RWPE1 (cell line): ENCODE measurements at regions not wholly inside any gene's neighbourhood (a gene's known extent, or its start where the extent isn't known, plus 50 kb on each side); places are given as distances from the start of the nearest gene placed in this dataset.

Source experiments
- CTCF ChIA-PET: fragments of 350-600 bp; sonication (Branson Sonifier 250); formaldehyde crosslinking; extraction: SDS; loops from one replicate; lab custom pipeline; 2021; lab: Yijun Ruan, JAX
- POLR2A ChIA-PET: fragments of 400-600 bp; formaldehyde crosslinking; extraction: SDS; loops from one replicate; lab custom pipeline; 2020; ENCODE audit warnings: antibody characterized with exemption; ENCODE audit not compliant: low non-redundant PET; lab: Yijun Ruan, JAX
- DNase-seq: peaks from one replicate; pipeline ENCODE4 v3.0.0; 2012; ENCODE audit warnings: low spot score
- H3K27ac ChIP-seq: fragments of 450-650 bp; 2 replicates; pipeline ENCODE4 v1.5.1; 2017
- TF ChIP-seq, protein P1 (sequence below): fragments of 450-650 bp; conservative IDR thresholded peaks from 2 replicates; pipeline ENCODE4 v1.5.1; 2017; ENCODE audit warnings: low read depth, mild to moderate bottlenecking

DNA sequence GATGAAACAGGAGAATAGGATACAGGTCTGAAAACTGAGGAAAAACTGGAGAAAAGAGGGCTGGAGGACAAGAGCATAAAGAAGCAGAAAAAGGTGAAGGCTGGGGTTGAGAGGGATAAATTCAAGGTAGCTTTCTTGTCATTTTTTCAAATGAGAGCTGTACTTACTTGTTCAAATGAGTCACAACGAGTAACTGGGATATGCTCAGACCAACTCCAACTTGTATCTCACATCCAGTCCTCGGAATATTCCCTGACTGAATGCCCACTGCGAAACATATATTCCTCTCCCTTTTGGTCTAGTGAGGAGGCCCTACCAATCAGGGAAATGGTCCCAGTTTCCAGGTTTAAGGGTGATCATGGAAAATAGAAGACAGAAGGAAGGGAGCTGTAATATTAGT is 343.4 kb downstream of the HHIPL2 start:
- no peak for DNase-seq
- H3K27ac ChIP-seq = no peak overlapping the region
- ChIA-PET CTCF (no interaction called here), POLR2A (no interaction called here)
- TF ChIP-seq, protein P1, sequence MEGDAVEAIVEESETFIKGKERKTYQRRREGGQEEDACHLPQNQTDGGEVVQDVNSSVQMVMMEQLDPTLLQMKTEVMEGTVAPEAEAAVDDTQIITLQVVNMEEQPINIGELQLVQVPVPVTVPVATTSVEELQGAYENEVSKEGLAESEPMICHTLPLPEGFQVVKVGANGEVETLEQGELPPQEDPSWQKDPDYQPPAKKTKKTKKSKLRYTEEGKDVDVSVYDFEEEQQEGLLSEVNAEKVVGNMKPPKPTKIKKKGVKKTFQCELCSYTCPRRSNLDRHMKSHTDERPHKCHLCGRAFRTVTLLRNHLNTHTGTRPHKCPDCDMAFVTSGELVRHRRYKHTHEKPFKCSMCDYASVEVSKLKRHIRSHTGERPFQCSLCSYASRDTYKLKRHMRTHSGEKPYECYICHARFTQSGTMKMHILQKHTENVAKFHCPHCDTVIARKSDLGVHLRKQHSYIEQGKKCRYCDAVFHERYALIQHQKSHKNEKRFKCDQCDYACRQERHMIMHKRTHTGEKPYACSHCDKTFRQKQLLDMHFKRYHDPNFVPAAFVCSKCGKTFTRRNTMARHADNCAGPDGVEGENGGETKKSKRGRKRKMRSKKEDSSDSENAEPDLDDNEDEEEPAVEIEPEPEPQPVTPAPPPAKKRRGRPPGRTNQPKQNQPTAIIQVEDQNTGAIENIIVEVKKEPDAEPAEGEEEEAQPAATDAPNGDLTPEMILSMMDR = no peak

DNA sequence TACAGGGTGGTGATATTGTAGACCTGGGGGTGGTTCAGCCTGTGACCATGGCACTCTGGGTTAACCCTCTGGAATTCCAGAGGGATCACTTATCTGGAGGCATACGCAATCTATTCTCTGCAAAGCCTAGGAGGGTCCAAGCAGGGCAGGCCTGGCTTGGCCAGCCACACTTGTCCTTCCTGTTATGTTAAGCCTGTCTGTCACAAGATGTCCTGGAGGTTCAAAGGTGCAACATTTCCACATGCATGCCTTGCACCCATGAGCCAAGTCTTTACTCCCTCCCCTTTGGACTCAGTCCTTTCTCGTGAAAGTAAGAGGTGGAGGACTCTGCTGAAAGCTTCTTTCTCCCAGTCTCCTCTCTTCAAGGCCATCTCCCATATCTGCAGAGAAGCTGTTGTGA is 345.1 kb downstream of the HHIPL2 start:
- no peak overlapping the region for H3K27ac ChIP-seq
- TF ChIP-seq, protein P1 = no peak
- no peak for DNase-seq
- CTCF ChIA-PET = no interaction called here
- POLR2A ChIA-PET = no interaction called here

DNA sequence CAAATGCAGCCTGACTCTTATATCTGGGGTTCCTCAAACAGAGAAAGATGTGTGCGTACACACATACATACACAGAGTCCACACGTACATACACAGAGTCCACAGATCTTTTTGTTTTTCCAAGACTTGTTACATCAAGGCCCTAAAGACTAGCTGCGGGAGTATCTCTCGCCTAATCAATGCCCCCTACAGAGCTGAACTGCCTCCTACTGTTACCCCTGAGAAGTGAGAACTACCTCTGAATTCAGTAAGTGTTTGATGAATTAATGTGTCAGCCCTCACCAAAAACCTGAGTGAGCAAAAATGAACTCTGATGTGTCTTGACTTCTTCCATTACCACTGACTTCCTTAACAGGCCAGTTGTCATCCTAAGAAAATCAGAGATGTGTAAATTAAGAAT is 351.2 kb downstream of the HHIPL2 start:
- POLR2A ChIA-PET = interaction anchor here (0.6 kb wide), 1 partner anchor 42 kb away, joined by 3 read pairs; no protein-coding TSS in a partner anchor
- DNase-seq = no peak
- CTCF ChIA-PET = no interaction called here
- H3K27ac ChIP-seq = no peak overlapping the region
- TF ChIP-seq, protein P1 = no peak

DNA sequence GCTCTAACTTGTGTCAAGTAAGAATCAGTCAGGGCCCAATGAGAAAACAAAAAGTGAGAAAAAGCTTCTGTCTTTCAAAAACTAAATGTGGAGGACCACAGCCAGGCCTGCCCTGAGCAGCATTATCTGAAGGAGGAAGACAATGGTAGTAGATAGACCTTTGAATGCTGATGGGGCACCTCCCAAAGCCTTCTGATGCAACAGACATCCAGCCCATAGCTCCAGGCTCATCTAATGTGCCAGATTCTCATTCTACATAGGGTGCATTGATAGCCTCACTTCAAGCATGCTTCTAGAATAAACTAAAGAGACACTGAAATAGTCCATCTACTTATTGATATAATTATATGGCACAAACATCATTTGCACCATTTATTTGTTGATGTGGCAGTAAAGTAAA is 351.6 kb downstream of the HHIPL2 start:
- TF ChIP-seq, protein P1 = no peak
- no peak overlapping the region for H3K27ac ChIP-seq
- POLR2A ChIA-PET = interaction anchor here (0.6 kb wide), 1 partner anchor 43 kb away, joined by 3 read pairs; no protein-coding TSS in a partner anchor
- no peak for DNase-seq
- CTCF ChIA-PET = interaction anchor here (0.7 kb wide), 1 partner anchor 633 kb away, joined by 3 read pairs; no protein-coding TSS in a partner anchor

DNA sequence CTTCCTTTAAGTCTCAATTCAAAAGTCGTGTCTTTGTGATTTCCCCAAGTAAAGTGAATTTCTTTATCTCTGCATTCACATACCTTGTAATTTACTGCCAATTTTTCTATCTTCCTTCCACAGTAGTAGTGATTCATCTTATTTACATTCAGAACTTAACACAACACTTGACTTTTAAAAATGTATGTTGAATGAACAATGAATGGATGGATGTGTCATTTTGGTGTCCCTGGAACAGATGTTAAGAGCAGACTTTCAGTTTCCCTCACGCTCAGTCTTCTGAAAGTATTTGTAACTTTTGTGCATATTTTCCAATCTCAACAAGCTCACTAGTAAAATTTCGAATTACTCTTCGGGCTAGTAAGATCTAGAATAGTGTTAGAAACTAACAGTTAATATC is 352.0 kb downstream of the HHIPL2 start:
- no peak for DNase-seq
- ChIA-PET CTCF (interaction anchor here (0.6 to 0.7 kb wide), 2 partner anchors 134 to 633 kb away, joined by 3 read pairs; no protein-coding TSS in a partner anchor), POLR2A (interaction anchor here (0.6 kb wide), 1 partner anchor 43 kb away, joined by 3 read pairs; no protein-coding TSS in a partner anchor)
- no peak overlapping the region for H3K27ac ChIP-seq
- TF ChIP-seq, protein P1 = no peak

DNA sequence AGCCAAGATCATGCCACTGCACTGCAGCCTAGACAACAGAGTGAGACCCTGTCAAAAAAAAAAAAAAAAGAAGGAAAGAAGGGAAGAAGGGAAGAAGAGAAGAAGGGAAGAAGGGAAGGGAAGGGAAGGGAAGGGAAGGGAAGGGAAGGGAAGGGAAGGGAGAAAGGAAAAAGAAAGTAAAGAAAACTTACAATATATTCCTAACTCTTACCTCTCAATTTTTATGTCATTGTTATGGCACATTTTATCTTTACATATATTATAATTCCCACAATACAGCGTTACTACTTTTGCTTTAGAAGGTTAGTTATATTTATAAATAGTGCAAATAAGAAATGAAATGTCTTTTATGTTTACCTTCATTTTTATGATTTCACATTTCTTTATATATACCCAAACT is 358.7 kb downstream of the HHIPL2 start:
- ChIA-PET POLR2A (no interaction called here), CTCF (no interaction called here)
- no peak for DNase-seq
- no peak overlapping the region for H3K27ac ChIP-seq
- TF ChIP-seq, protein P1 = no peak
